Keratinocyte (primary cell): ENCODE measurements at regions not wholly inside any gene's neighbourhood (a gene's known extent, or its start where the extent isn't known, plus 50 kb on each side); places are given as distances from the start of the nearest gene placed in this dataset.

Experiments used
- CTCF ChIP-seq, 3 experiments: IDR thresholded peaks in 1 of 3; conservative IDR thresholded peaks in 1 of 3; optimal IDR thresholded peaks in 1 of 3; 2 replicates in 2 of 3; 3 replicates in 1 of 3; pipeline versions ENCODE3 to v1.5.1; 2011; ENCODE audit warnings: low read length in 3 of 3, mild to moderate bottlenecking in 3 of 3, moderate library complexity in 2 of 3, control low read depth in 1 of 3, inconsistent platforms in 1 of 3; ENCODE audit not compliant: insufficient read depth in 2 of 3; ENCODE audit errors: extremely low read depth in 1 of 3
- EZH2 ChIP-seq: IDR thresholded peaks from one replicate; pipeline ENCODE4 v1.6.1; 2012; ENCODE audit warnings: inconsistent platforms, mild to moderate bottlenecking, low read length, moderate library complexity

DNA sequence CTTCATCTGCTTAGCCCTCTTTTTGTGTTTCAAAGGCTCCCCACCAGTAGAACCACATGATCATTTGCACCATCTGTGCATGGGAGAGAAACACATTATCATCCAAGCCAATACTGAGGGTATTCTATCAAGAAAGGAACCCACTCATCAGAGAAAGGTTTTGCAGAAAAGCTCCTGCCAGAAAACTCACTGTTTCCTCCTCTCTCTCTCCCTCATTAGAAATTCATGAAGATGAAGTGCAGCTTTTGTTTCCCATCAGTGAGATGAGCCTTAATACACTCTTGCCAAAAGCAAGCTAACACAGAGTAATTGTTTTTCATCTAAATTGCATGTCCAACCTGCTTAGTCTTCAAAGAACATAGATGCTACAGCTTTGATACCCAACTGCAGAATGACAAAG, 142.4 kb upstream of the GRAMD2B start:
- no peak for TF ChIP-seq CTCF (optimal IDR thresholded peaks at IDR 0.05 in 1 of 3, IDR thresholded peaks at IDR 0.05 in 1 of 3, conservative IDR thresholded peaks at IDR 0.05 in 1 of 3; ENCODE audit: extremely low read depth in 1 of 3, insufficient read depth in 2 of 3, low read length in 3 of 3)
- no peak for TF ChIP-seq EZH2
